ENCODE measurements at regions not wholly inside any gene's neighbourhood (a gene's known extent, or its start where the extent isn't known, plus 50 kb on each side); places are given as distances from the start of the nearest gene placed in this dataset.

DNA sequence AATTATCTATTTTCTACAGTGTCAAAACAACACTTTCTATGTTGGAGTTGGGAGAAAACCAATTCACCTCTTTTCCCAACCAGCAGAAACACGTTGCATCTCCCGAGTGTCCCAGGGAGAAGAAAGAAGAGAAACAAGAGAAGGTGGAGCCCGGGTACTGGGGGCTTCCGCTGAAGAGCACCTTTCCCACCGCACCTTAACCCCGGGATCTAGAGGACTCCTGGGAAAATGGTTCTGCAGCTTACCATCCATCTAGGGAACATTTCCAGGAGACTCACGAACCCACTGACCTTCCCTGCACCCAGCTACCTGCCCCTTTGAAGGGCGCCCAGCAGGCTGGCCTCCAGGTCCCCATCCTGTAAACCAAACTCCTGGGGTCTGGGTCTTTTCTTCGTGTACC lies 346.8 kb downstream of the TCERG1L start:
- TF ChIP-seq, protein P1, sequence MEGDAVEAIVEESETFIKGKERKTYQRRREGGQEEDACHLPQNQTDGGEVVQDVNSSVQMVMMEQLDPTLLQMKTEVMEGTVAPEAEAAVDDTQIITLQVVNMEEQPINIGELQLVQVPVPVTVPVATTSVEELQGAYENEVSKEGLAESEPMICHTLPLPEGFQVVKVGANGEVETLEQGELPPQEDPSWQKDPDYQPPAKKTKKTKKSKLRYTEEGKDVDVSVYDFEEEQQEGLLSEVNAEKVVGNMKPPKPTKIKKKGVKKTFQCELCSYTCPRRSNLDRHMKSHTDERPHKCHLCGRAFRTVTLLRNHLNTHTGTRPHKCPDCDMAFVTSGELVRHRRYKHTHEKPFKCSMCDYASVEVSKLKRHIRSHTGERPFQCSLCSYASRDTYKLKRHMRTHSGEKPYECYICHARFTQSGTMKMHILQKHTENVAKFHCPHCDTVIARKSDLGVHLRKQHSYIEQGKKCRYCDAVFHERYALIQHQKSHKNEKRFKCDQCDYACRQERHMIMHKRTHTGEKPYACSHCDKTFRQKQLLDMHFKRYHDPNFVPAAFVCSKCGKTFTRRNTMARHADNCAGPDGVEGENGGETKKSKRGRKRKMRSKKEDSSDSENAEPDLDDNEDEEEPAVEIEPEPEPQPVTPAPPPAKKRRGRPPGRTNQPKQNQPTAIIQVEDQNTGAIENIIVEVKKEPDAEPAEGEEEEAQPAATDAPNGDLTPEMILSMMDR (IDR thresholded peaks at IDR 0.05; ENCODE audit: insufficient read depth, missing control alignments): no peak
- DNase-seq (ENCODE audit: insufficient read length, low spot score) (no peak), FAIRE-seq (no peak)

GRCh38 chr10:130967161-130967560 lies 344.4 kb downstream of the TCERG1L start:
- DNase-seq (ENCODE audit: insufficient read length, low spot score) (no peak), FAIRE-seq (no peak)
- TF ChIP-seq, protein P1 (IDR thresholded peaks at IDR 0.05; ENCODE audit: insufficient read depth, missing control alignments): no peak

GRCh38 chr10:130967784-130968183 lies 343.7 kb downstream of the TCERG1L start:
- DNase-seq (ENCODE audit: insufficient read length, low spot score): no peak
- no peak for FAIRE-seq
- TF ChIP-seq, protein P1 (IDR thresholded peaks at IDR 0.05; ENCODE audit: insufficient read depth, missing control alignments): no peak

GRCh38 chr10:130968511-130968910 lies 343.0 kb downstream of the TCERG1L start:
- TF ChIP-seq, protein P1 (IDR thresholded peaks at IDR 0.05; ENCODE audit: insufficient read depth, missing control alignments): no peak
- DNase-seq (ENCODE audit: insufficient read length, low spot score) (no peak), FAIRE-seq (no peak)

DNA sequence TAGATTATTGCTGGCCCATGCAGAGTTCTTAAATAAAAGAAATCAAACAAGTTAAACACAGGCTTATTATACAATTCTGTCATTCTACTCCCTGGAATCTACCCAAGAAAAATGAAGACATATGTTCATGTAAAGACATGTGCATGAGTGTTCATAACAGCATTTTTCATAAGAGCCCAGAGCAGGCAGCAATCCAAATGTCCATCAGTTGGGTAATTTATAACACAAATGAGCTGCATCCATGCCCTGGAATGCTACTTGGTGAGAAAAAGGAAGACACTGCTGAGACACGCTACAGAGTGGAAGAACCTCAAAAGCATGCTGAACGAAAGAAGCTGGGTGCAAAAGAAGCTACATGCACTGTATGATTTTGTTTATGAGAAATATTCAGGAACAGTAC lies 342.6 kb downstream of the TCERG1L start:
- TF ChIP-seq, protein P1 (IDR thresholded peaks at IDR 0.05; ENCODE audit: insufficient read depth, missing control alignments): no peak
- FAIRE-seq: no peak
- DNase-seq (ENCODE audit: insufficient read length, low spot score): no peak

GRCh38 chr10:130969700-130970099 lies 341.8 kb downstream of the TCERG1L start:
- no peak for DNase-seq (ENCODE audit: insufficient read length, low spot score)

GRCh38 chr10:130970341-130971122 lies 341.0 kb downstream of the TCERG1L start:
- no peak for FAIRE-seq
- TF ChIP-seq, protein P1 (IDR thresholded peaks at IDR 0.05; ENCODE audit: insufficient read depth, missing control alignments): no peak
- DNase-seq (ENCODE audit: insufficient read length, low spot score): no peak

More at GRCh38 chr10:130969700-130970099, 341.8 kb downstream of the TCERG1L start:
- no peak for FAIRE-seq
- TF ChIP-seq, protein P1 (IDR thresholded peaks at IDR 0.05; ENCODE audit: insufficient read depth, missing control alignments): no peak

Measured in D721Med (cell line).